ENCODE measurements at regions not wholly inside any gene's neighbourhood (a gene's known extent, or its start where the extent isn't known, plus 50 kb on each side); places are given as distances from the start of the nearest gene placed in this dataset.

DNA sequence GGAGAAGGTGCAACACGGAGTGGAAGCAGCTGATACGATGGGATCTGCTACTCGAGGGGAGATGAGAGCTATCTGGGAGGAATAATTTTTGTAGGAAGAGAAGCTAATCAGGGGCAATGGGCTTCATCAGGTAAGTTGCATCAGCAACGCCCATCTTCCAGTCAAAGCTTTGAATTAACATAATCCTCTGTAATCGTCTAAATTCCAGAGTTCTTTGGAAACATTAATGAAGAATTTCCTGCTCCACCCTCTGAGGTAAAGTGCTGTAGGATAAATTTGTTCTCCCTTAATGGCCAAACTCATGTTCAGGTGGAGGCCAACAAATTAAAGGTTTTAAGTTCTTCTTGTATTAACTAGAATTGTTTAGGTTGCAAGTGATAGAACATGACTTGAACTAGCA is 94.0 kb upstream of the KAZN start:
- Mint-ChIP-seq H3K27me3 (peaks cover 27% of the 10 kb centered on the region), H3K4me1 (no peaks in the 10 kb centered on the region), H3K4me3 (no peak overlapping the region), H3K36me3 (ENCODE audit: insufficient read depth) (no peaks in the 10 kb centered on the region), H3K9me3 (no peaks in the 10 kb centered on the region), H3K27ac (ENCODE audit: low read depth) (no peak overlapping the region)
- no peak for ATAC-seq (replicated peaks; ENCODE audit: extremely low read depth, poor library complexity, severe bottlenecking)
- DNase-seq (ENCODE audit: low spot score in 2 of 2): no peak

DNA sequence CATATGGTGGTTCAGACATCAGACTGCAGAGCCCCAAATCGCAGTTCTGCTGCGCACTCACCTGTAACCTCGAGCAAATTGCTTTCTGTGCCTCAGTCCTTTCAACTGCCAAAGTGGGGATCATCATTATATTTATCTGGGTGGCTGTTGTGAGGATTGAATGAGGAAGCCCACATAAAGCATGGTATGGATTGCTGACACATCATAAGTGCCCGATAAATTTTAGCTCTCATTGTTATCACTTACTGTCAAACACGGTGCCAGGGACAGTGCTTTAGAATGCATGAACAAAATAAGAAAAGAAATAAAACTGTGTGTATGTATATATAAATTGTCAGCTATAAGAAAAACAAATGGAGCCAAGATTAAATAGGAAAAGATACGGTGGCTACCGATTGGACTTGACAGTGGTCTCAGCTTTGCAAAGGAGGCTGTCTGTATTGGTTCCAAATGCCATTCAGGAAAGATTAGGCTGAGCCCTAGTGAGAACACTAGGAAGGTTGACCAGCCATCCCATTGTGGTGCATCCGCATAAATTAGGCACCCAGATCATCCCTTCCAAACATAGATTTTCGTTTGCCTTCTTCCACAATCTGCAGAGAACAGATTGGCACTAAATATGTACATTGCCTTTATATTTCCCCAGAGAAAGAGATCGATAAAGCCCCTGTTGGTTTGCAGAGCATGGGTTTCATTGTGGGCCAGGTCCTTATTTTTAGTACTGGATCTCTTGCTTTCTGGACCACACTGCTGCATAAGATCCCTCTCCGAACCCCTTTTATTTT is 91.8 kb upstream of the KAZN start:
- Mint-ChIP-seq H3K4me3 (no peak overlapping the region), H3K36me3 (ENCODE audit: insufficient read depth) (no peaks in the 10 kb centered on the region), H3K27me3 (peaks cover 30% of the 10 kb centered on the region), H3K4me1 (no peaks in the 10 kb centered on the region), H3K27ac (ENCODE audit: low read depth) (no peak overlapping the region), H3K9me3 (no peaks in the 10 kb centered on the region)
- no peak for DNase-seq (ENCODE audit: low spot score in 2 of 2)
- ATAC-seq (replicated peaks; ENCODE audit: extremely low read depth, poor library complexity, severe bottlenecking): no peak

DNA sequence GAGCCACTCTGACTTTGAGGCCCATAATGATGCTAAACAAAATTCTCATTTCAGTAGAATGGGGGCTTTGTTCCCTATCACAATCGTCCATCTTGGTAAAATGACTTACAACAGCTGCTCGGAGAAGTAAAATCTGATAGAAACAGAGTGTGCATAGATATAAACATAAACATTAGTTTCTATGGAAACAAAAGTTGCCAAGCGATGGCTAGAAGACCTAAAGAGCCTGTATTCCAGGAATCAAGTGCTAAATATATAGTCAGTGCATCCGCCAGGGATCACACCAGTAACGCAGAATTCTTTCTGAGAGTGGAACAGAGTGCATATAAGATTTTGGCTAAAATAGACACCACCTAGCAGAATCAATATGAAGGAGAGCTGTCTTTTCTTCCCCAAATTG is 91.2 kb upstream of the KAZN start:
- Mint-ChIP-seq H3K27me3 (peaks cover 34% of the 10 kb centered on the region), H3K4me3 (no peak overlapping the region), H3K27ac (ENCODE audit: low read depth) (no peak overlapping the region), H3K4me1 (no peaks in the 10 kb centered on the region), H3K36me3 (ENCODE audit: insufficient read depth) (no peaks in the 10 kb centered on the region), H3K9me3 (no peaks in the 10 kb centered on the region)
- no peak for ATAC-seq (replicated peaks; ENCODE audit: extremely low read depth, poor library complexity, severe bottlenecking)
- DNase-seq (ENCODE audit: low spot score in 2 of 2): no peak

DNA sequence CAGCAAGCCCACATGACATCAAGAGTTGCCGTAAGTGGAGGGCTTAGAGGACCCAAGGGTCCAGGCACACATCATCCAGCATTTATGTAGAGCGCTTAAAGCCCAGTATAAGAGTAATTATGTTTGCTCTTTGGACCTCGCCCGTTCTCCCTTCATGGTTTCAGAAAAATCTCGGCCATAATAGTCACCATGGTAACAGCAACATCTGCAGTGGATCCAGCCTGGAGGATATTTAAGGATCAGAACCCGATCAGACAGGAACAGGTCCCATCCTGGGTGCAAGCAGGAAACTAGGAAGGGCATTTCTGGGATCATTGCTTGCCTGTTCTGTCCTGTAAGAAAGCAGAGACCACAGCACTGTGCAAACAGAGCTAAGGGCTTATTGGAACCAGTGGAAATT is 89.9 kb upstream of the KAZN start:
- Mint-ChIP-seq H3K4me3 (no peak overlapping the region), H3K4me1 (no peaks in the 10 kb centered on the region), H3K27ac (ENCODE audit: low read depth) (no peak overlapping the region), H3K27me3 (peaks cover 24% of the 10 kb centered on the region), H3K9me3 (no peaks in the 10 kb centered on the region), H3K36me3 (ENCODE audit: insufficient read depth) (no peaks in the 10 kb centered on the region)
- no peak for ATAC-seq (replicated peaks; ENCODE audit: extremely low read depth, poor library complexity, severe bottlenecking)
- DNase-seq (ENCODE audit: low spot score in 2 of 2): no peak

DNA sequence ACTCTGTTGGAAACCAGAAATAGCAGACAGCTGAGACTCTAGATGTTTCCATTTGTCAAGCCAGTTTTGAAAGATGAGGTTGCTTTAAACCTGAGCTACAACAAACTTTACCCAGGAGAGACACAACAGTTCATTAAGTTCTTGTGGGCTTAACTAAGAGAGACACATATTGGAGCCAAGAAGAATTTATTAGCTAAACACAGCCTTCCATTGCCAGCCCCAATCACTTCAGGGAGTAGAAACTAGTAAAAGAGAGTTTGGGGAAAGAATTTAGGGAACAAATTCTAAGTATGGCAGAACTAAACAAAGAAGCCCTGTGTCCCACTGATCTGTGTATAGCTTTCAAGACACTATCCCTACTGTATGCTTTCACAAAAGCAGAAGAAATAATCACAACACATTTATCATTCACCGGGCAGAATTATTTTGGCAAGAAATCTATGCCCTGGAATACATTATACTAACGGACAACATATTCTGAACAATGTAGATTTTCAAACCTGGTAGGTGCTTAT is 87.3 kb upstream of the KAZN start:
- Mint-ChIP-seq H3K9me3 (no peaks in the 10 kb centered on the region), H3K4me3 (no peak overlapping the region), H3K4me1 (no peaks in the 10 kb centered on the region), H3K27ac (ENCODE audit: low read depth) (no peak overlapping the region), H3K36me3 (ENCODE audit: insufficient read depth) (no peaks in the 10 kb centered on the region), H3K27me3 (peaks cover 17% of the 10 kb centered on the region)
- ATAC-seq (replicated peaks; ENCODE audit: extremely low read depth, poor library complexity, severe bottlenecking): no peak
- DNase-seq (ENCODE audit: low spot score in 2 of 2): no peak

DNA sequence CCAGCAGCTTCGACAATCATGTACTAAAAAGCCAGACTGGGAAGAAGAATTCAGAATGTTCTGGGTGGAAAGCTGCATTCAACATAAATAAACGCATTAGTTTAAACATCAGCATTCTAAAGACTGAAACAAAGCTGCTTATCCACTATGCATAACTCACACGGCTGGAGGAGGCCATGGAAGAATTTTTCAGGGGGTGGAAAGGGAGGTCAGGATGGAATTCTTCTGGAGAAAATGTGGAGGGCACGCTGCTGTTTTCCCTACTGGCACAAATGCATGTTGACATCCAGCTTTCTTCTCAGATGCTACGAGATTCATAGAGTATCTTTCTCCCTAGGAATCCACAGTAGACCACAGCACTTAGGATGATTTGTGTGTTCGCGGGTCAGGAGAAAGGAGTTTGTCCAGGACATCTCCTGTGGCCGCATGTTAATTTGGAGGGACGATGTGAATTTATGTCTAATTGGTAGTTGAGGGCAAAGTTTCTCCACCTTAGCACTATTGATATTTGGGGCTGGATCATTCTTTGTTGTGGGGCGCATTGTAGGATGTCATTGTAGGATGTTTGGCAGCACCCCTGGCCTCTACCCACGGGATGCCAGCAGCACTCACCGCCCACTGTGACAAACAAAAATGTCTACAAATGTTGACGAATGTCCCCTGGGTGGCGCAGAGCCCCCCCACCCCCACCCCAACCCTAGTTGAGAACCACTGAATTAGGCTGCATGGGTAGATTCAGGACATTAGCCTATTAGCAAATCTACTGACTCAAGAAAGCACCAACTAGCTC is 86.5 kb upstream of the KAZN start:
- no peak overlapping the region for H3K4me3 Mint-ChIP-seq
- no peak overlapping the region for H3K27ac Mint-ChIP-seq (ENCODE audit: low read depth)
- no peaks in the 10 kb centered on the region for H3K4me1 Mint-ChIP-seq
- DNase-seq (ENCODE audit: low spot score in 2 of 2) (no peak), ATAC-seq (replicated peaks; ENCODE audit: extremely low read depth, poor library complexity, severe bottlenecking) (no peak)
- no peaks in the 10 kb centered on the region for H3K9me3 Mint-ChIP-seq
- H3K27me3 Mint-ChIP-seq: peaks cover 17% of the 10 kb centered on the region
- H3K36me3 Mint-ChIP-seq (ENCODE audit: insufficient read depth): no peaks in the 10 kb centered on the region

DNA sequence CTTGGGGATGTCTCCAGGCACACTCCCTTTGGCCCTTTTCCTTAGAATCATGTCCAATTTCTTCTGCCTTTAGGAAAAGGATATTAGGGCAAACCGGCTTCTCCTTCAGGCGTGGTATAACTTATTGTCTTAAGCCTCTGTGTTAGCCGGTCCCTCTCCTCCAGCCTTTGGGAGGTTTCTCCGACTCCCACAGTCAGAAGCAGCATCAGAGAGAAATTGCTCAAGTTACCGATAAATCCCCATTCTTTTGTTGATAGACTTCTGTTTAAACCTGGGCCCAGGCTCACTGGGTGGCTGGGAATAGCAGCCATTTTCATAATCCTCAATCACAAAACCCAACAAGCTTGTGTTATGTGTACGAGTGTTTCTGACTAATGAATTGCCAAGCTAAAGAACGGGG is 85.4 kb upstream of the KAZN start:
- Mint-ChIP-seq H3K36me3 (ENCODE audit: insufficient read depth) (no peaks in the 10 kb centered on the region), H3K4me1 (no peaks in the 10 kb centered on the region), H3K27me3 (peaks cover 17% of the 10 kb centered on the region), H3K27ac (ENCODE audit: low read depth) (no peak overlapping the region), H3K4me3 (no peak overlapping the region), H3K9me3 (no peaks in the 10 kb centered on the region)
- ATAC-seq (replicated peaks; ENCODE audit: extremely low read depth, poor library complexity, severe bottlenecking) (no peak), DNase-seq (ENCODE audit: low spot score in 2 of 2) (no peak)

DNA sequence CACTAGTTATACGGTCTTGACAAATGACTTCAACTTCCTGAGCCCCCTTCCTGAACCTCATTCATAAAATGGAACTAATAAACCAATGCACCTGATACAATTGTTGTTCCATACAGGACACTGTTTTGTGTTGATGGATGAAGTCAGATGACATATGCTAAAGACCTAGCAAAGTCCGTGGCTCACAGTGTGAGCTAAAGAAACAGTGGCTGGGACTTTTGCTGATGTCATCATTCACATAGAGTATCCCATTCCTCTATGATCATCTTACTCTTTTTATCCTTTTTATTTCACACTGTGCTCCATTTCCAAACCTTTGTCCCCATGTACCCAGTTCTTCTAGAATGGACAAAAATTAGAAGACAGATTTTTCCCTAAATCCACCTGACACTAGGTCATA is 83.7 kb upstream of the KAZN start:
- no peak for ATAC-seq (replicated peaks; ENCODE audit: extremely low read depth, poor library complexity, severe bottlenecking)

DNA sequence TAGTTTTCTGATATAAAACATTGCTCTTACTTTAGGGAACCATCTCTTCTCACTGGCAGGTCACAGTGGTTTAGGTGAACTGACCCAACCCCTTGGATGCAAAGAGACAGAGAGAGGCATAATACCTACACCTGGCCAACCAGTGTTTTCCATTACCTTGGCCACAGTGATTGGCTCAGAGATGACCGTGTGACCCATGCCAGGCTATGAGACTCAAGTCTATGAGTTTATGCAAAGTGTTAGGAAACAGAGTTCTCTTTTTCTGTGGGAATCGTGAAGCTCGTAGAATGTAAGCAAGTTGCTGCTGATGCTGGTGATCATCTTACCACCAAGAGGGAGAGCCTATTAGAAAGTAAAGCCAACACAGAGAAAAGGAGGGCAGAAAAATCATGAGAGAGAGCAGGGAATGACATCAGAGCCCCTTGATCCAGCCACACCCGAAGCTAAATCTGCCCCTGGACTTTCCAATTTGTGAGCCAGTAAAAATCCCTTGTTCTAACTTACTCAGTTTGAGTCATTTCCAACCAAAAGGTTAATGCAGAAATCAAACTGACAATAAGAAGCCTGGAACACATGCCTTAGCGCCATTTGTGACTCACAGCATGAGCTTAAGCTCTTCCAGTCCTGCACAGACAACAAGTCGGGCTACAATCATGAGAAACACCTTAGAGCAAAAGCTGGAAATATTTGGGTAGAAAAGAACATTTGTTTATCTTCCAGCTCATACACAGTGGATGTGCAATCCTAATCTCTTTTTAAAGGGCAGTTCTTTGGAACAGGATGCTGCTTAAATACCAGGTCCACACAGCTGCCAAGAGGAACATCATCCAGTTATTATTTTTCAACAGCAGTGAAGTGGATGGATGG is 81.3 kb upstream of the KAZN start:
- Mint-ChIP-seq H3K4me3 (no peak overlapping the region), H3K27ac (ENCODE audit: low read depth) (no peak overlapping the region), H3K27me3 (peaks cover 18% of the 10 kb centered on the region), H3K4me1 (no peaks in the 10 kb centered on the region), H3K36me3 (ENCODE audit: insufficient read depth) (no peaks in the 10 kb centered on the region), H3K9me3 (no peaks in the 10 kb centered on the region)
- no peak for ATAC-seq (replicated peaks; ENCODE audit: extremely low read depth, poor library complexity, severe bottlenecking)
- DNase-seq (ENCODE audit: low spot score in 2 of 2): no peak

More for the DNA sequence above, 83.7 kb upstream of the KAZN start:
- Mint-ChIP-seq H3K36me3 (ENCODE audit: insufficient read depth) (no peaks in the 10 kb centered on the region), H3K9me3 (no peaks in the 10 kb centered on the region), H3K4me3 (no peak overlapping the region), H3K27me3 (peaks cover 21% of the 10 kb centered on the region), H3K27ac (ENCODE audit: low read depth) (no peak overlapping the region), H3K4me1 (no peaks in the 10 kb centered on the region)
- no peak for DNase-seq (ENCODE audit: low spot score in 2 of 2)

DNA sequence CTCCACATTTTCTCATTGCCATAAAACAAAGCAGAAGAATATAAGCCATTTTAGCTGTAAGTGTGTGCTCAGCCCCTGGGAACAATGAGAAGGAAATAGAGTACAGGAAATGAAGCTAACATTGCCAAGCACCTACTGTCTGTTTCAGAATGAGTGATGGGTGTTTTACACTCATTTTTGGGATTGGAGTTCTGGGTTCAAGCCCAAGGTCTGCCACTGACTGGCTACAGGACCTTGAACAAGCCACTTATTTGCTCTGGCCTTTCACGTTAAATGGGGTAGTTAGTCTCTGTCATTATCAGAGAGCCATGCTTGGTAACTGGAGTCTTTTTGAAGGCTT is 80.7 kb upstream of the KAZN start:
- Mint-ChIP-seq H3K9me3 (no peaks in the 10 kb centered on the region), H3K27ac (ENCODE audit: low read depth) (no peak overlapping the region), H3K4me1 (no peaks in the 10 kb centered on the region), H3K36me3 (ENCODE audit: insufficient read depth) (no peaks in the 10 kb centered on the region), H3K4me3 (no peak overlapping the region), H3K27me3 (peaks cover 23% of the 10 kb centered on the region)
- DNase-seq (ENCODE audit: low spot score in 2 of 2) (no peak), ATAC-seq (replicated peaks; ENCODE audit: extremely low read depth, poor library complexity, severe bottlenecking) (no peak)

DNA sequence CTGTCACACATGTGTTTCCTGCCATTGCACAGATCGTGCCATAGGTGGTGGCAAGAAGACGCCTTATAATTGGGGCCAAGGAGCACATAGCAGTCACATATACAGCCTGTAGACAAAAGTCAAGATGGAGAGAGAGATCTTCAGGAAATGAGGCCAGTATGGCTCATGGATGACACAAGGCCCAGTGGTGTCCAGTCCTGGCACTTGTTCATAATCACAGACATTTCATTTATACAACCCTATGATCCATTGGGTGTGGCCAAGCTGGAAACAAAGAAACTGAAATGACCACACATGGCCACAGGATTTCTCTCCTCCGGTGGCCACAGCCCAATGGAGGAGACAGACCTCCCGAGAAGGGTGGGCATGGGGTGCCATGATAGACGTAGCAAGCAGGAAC is 78.5 kb upstream of the KAZN start:
- H3K4me3 Mint-ChIP-seq: no peak overlapping the region
- no peak overlapping the region for H3K27ac Mint-ChIP-seq (ENCODE audit: low read depth)
- DNase-seq (ENCODE audit: low spot score in 2 of 2) (no peak), ATAC-seq (replicated peaks; ENCODE audit: extremely low read depth, poor library complexity, severe bottlenecking) (no peak)
- H3K27me3 Mint-ChIP-seq: peaks cover 32% of the 10 kb centered on the region
- H3K4me1 Mint-ChIP-seq: no peaks in the 10 kb centered on the region
- H3K9me3 Mint-ChIP-seq: no peaks in the 10 kb centered on the region
- no peaks in the 10 kb centered on the region for H3K36me3 Mint-ChIP-seq (ENCODE audit: insufficient read depth)

DNA sequence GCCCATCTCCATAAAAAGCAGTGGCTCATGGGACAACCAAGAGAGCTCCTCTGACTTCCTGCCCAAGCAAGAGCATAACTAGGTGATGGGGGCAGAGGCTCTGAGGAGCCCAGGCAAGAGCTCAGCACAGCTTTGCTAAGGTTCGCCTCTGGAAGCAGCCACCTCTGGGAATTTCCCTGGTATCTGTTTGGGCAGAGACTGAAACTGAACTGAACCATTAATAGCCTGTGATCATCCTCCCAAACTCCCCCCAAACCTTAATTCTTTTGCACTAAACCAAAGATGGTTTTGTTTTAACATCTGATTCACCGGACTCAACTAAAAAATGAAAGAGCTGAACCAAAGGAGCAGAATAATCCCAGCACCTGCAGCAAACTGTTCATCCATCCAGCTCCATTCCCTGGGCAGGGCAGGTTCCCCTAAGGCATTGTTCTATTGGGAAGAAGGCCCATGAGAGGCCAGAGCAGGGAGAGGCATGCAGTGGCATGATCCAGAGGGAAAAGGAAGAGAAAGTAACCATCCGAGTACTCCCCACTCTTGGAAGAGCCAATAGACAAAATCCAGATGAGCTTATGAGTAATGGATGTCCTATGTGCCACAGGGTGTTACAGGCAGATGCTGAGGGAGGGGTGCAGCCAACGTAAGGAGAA is 77.8 kb upstream of the KAZN start:
- H3K9me3 Mint-ChIP-seq: no peaks in the 10 kb centered on the region
- ATAC-seq (replicated peaks; ENCODE audit: extremely low read depth, poor library complexity, severe bottlenecking): no peak
- H3K27me3 Mint-ChIP-seq: peaks cover 32% of the 10 kb centered on the region
- H3K36me3 Mint-ChIP-seq (ENCODE audit: insufficient read depth): no peaks in the 10 kb centered on the region
- H3K4me1 Mint-ChIP-seq: no peaks in the 10 kb centered on the region
- no peak for DNase-seq (ENCODE audit: low spot score in 2 of 2)
- H3K27ac Mint-ChIP-seq (ENCODE audit: low read depth): no peak overlapping the region
- no peak overlapping the region for H3K4me3 Mint-ChIP-seq

Measured in central memory CD8-positive, alpha-beta T cell (primary cell).